GM20431 (cell line): ENCODE measurements at regions not wholly inside any gene's neighbourhood (a gene's known extent, or its start where the extent isn't known, plus 50 kb on each side); places are given as distances from the start of the nearest gene placed in this dataset.

ENCODE experiments used
- in situ Hi-C: fragments of 300-500 bp; cut with MseI, MboI; formaldehyde crosslinking; loops from one replicate; pipeline ENCODE4 v1.15.0; 2020; ENCODE audit warnings: low sequenced_read_pairs; ENCODE audit not compliant: unreplicated experiment

DNA sequence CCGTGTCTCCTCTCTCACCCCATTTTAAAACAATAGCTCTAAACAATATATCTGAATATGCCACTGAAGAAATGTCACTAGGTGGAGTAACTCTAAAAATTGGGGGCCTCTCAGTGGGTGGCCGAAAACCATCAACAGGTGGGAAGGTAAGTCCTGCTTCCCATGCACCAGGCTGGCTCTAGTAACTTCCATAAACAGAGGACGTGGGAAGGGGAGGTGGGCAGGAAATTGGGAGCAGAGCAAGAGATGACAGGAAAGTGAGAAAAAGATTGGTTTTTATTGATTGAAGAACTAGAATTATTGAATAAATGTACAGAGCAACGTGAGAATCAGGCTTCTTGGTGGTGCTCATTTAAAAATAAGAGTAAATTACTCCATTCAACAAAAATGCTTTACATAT, 170.4 kb downstream of the SOCS6 start:
- in situ Hi-C loops = no loop called here

DNA sequence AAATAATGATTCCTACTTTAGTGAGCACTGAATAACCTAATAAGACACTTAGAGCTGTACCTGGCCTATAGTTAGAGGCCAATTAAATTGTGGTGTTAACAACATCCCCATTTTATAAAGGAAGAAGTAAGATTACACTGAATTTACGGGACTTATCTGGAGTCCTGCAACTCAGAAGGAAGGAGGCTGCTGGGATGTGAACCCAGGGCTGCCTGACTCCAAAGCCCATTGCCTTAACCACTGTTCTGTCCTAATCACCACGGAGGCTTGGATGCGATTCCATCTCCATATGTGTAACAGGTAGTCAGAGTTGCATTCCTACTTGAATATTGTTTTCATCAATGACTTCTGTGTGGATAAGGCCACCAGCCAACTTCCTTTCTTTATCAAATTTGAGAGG, 168.9 kb downstream of the SOCS6 start:
- in situ Hi-C loops = no loop called here

DNA sequence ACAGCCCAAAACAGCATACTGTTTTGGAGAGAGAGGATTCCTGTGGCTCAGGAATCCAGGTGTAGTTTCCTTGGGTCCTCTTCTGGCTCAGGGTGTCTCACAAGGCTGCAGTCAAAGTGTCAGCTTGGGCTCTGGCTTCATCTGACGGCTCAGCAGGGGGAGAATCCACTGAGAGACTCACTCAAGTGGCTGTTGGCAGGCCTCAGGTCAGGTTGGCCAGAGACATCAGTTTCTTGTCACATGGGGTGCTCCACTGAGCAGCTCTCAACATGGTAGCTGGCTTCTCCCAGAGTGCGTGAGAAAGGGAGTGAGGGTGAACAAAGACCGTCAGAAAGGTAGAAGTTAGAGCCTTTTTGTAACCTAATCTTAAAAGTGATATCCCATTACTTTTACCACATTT, 168.4 kb downstream of the SOCS6 start:
- in situ Hi-C loops = no loop called here

- in situ Hi-C loops = no loop called here
Measured at GRCh38 chr18:70456376-70456775, 167.5 kb downstream of the SOCS6 start.

DNA sequence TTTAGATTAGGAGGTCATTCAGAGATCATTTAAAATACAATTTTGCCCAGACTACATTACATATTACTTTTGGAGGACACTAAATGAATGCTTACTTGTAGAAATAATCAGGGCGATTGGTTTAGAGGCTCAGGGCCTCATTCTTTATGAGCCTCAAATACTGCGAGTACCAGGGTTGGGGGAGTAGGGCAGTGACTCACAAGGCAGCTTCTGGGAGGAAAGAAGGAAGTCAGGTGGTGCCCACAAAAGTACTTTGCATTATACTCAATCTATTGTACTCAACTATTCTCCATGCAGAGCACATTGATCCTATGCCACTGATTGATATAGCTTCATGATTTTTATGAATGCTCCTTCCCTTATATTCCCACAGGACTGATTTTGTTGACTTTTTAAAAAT, 166.9 kb downstream of the SOCS6 start:
- in situ Hi-C loops = no loop called here

GRCh38 chr18:70454704-70455322, 166.0 kb downstream of the SOCS6 start:
- in situ Hi-C loops = no loop called here

DNA sequence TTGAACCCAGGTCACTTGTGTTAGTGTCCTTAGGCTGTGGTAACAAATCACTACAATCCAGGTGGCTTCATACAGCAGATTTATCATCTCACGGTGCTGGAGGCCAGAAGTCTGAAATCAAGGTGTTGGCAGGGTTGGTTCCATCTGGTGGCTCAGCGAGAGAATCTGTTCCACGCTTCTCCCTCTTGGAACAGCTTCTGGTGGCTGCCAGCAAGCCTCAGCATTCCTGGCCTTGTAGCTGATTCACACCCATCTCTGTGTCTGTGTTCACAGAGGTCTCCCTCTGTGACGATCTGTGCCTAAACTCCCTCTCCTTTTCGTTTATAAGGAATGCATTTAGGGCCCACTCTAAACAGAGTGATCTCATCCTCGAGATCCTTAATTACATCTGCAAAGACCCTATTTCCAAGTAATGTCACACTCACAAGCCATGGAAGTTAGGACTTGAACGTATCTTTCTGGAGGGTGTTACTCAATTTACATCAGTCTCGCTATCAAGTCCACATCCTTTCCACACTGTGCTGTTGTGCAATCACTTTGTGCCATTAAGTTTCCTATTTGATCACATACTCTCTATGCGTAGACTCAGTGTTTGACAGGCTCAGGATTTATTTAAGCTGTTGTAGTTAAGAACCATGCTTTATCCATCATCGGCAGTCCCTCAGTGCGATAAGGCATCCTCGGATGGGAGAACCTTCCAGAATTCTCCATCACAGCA, 164.4 kb downstream of the SOCS6 start:
- in situ Hi-C loops = no loop called here

GRCh38 chr18:70452501-70452900, 163.7 kb downstream of the SOCS6 start:
- in situ Hi-C loops = no loop called here

- in situ Hi-C loops = no loop called here
Measured at GRCh38 chr18:70450426-70451253, 161.8 kb downstream of the SOCS6 start.

DNA sequence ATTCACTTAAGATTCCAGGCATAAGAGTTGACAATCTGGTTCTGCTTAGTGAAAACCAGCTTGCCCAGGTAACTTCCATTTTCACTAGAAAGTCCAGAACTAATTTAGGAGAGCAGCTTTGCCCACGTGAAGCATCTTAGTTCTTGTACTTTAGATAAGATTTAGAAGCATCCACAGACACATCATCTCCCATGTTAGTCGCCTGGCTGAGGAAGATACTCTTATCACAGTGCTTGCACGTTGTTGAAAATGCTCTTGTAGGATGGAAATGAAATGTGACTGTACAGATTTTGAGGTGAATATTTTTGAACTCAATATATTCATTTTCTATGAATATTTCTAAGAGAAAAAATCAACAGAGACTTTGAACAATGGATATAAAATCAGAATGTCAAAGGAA, 159.7 kb downstream of the SOCS6 start:
- in situ Hi-C loops = no loop called here

DNA sequence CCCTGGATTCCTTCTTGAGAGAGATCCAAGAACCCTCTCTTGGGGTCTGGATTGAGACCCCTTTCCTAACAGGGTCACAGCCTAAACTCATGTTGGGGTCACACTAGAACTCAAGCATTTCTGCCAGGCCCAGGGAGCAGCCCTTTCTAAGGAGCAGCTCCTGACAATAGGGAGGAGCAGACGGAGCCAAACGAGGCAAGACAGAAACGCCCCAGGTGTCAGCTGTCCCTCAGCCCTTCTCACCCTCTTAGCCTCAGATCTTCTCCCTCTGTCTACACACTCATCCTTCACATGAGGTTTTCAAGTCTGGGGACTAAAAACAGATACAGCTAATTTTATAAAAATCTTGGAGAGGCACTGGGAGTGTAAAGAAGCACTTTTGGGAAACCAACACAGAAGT, 157.2 kb downstream of the SOCS6 start:
- in situ Hi-C loops = no loop called here

GRCh38 chr18:70442933-70443332, 154.1 kb downstream of the SOCS6 start:
- in situ Hi-C loops = no loop called here

- in situ Hi-C loops = loop anchor here (10.0 kb wide), 1 partner anchor 228 kb away; the partner anchor contains the start of gene RTTN
Measured at GRCh38 chr18:70432804-70433400, 144.1 kb downstream of the SOCS6 start.

DNA sequence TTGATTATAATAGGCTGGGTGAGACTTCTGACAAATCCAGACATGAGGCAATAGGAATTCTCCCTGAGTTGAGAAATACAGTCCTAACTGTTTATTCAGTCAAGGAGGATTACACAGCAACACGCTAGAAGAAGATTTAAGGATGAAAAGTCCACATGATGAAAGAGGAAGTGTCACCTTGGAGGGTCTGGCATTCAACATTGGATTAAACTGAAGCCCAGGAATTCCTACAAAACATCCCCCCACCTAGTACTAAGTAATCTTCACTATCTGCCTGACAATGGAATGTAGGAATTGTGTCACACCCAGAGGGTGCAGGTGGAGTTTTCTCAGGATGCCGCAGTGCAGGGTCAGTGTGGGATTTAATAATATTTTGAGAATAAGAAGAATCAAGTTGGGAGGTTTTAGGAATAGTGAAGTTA, 142.4 kb downstream of the SOCS6 start:
- in situ Hi-C loops = loop anchor here (10.0 kb wide), 1 partner anchor 226 kb away; the partner anchor contains the start of gene RTTN

DNA sequence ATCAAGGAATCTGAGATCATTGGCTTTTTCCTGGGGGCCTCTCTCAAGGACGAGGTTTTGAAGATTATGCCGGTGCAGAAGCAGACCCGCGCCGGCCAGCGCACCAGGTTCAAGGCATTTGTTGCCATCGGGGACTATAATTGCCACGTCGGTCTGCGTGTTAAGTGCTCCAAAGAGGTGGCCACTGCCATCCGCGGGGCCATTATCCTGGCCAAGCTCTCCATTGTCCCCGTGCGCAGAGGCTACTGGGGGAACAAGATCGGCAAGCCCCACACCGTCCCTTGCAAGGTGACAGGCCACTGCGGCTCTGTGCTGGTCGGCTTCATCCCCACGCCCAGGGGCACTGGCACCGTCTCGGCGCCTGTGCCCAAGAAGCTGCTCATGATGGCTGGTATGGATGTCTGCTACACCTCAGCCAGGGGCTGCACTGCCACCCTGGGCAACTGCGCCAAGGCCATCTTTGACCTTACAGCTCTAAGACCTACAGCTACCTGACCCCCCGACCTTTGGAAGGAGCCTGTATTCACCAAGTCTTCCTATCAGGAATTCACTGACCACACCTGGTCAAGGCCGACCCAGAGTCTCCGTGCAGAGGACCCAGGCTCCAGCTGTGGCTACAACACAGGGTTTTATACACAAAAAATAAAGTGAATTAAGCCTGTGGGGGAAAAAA, 141.8 kb downstream of the SOCS6 start:
- in situ Hi-C loops = loop anchor here (10.0 kb wide), 1 partner anchor 226 kb away; the partner anchor contains the start of gene RTTN

- in situ Hi-C loops = loop anchor here (10.0 kb wide), 1 partner anchor 225 kb away; the partner anchor contains the start of gene RTTN
Measured at GRCh38 chr18:70429847-70430500, 141.1 kb downstream of the SOCS6 start.

- in situ Hi-C loops = no loop called here
Measured at GRCh38 chr18:70428439-70428838, 139.6 kb downstream of the SOCS6 start.

- in situ Hi-C loops = no loop called here
Measured at GRCh38 chr18:70426818-70427217, 138.0 kb downstream of the SOCS6 start.

DNA sequence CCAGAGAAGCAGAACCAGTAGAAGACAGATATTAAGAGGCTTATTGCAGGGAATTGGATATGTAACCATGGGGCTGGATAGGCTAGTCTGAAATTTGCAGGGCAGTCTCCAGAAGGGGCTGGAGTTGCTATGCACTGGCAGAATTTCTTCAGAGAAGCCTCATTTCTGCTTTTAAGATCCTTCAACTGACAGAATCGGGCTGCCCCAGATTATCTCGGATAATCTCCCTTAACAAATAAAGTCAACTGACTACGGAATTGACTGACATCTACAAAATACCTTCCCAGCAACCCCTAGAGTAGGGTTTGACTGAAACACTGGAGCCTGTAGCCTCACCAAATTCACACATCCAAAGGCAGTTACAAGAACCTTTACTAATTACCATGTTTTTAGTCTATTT, 136.4 kb downstream of the SOCS6 start:
- in situ Hi-C loops = no loop called here
